Stimulated activated naive CD4-positive, alpha-beta T cell treated with Interleukin-2 at 50 U/mL for 16 hours (primary cell): ENCODE measurements at regions not wholly inside any gene's neighbourhood (a gene's known extent, or its start where the extent isn't known, plus 50 kb on each side); places are given as distances from the start of the nearest gene placed in this dataset.
"Not testable (repeated sequence)": the region's sequence is repeated elsewhere in the genome, so short reads cannot be mapped to it uniquely, and the experiment has no call there.

Experiments used
- DNase-seq: peaks from one replicate; lab custom pipeline; 2025; lab: John Stamatoyannopoulos, UW

GRCh38 chr12:90253674-90254181, 545.1 kb upstream of the ATP2B1 start:
- DNase-seq: peak; percentile 4

- no peak for DNase-seq
Observed at GRCh38 chr12:90253136-90253535, 544.5 kb upstream of the ATP2B1 start.

- no peak for DNase-seq
Observed at GRCh38 chr12:90250766-90251165, 542.1 kb upstream of the ATP2B1 start.

GRCh38 chr12:90250042-90250441, 541.4 kb upstream of the ATP2B1 start:
- DNase-seq: no peak

- DNase-seq: no peak
Observed at GRCh38 chr12:90246688-90247087, 538.0 kb upstream of the ATP2B1 start.

- DNase-seq: no peak
Observed at GRCh38 chr12:90245391-90245790, 536.8 kb upstream of the ATP2B1 start.

GRCh38 chr12:90244232-90244631, 535.6 kb upstream of the ATP2B1 start:
- no peak for DNase-seq

GRCh38 chr12:90243211-90243610, 534.6 kb upstream of the ATP2B1 start:
- no peak for DNase-seq

GRCh38 chr12:90239732-90240260, 531.2 kb upstream of the ATP2B1 start:
- DNase-seq: no peak

GRCh38 chr12:90238663-90239271, 530.1 kb upstream of the ATP2B1 start:
- DNase-seq: no peak

GRCh38 chr12:90237841-90238240, 529.2 kb upstream of the ATP2B1 start:
- DNase-seq: no peak

GRCh38 chr12:90235642-90236041, 527.0 kb upstream of the ATP2B1 start:
- DNase-seq: no peak

- no peak for DNase-seq
Observed at GRCh38 chr12:90234472-90234871, 525.8 kb upstream of the ATP2B1 start.

GRCh38 chr12:90233168-90234100, 524.8 kb upstream of the ATP2B1 start:
- no peak for DNase-seq

GRCh38 chr12:90229407-90230170, 521.0 kb upstream of the ATP2B1 start:
- DNase-seq: no peak

- DNase-seq: no peak
Observed at GRCh38 chr12:90226211-90226610, 517.6 kb upstream of the ATP2B1 start.

- DNase-seq: no peak
Observed at GRCh38 chr12:90216815-90217214, 508.2 kb upstream of the ATP2B1 start.

- DNase-seq: no peak
Observed at GRCh38 chr12:90216020-90216552, 507.4 kb upstream of the ATP2B1 start.

GRCh38 chr12:90211017-90211416, 502.4 kb upstream of the ATP2B1 start:
- DNase-seq: no peak

GRCh38 chr12:90209029-90209428, 500.4 kb upstream of the ATP2B1 start:
- no peak for DNase-seq

GRCh38 chr12:90208379-90208778, 499.7 kb upstream of the ATP2B1 start:
- DNase-seq: not testable (repeated sequence)

GRCh38 chr12:90207799-90208198, 499.2 kb upstream of the ATP2B1 start:
- no peak for DNase-seq
